Karpas-422 (cell line): ENCODE measurements at regions not wholly inside any gene's neighbourhood (a gene's known extent, or its start where the extent isn't known, plus 50 kb on each side); places are given as distances from the start of the nearest gene placed in this dataset.

Experiments used
- DNase-seq: peaks from one replicate; pipeline ENCODE4 v3.0.0-alpha.2; 2015
- H2AFZ ChIP-seq: fragments of 200-600 bp; sonication (generic); 2 replicates; pipeline ENCODE4 v1.6.1; 2014; ENCODE audit warnings: antibody characterized with exemption, low read length, mixed read lengths
- H3K27ac ChIP-seq: fragments of 200-600 bp; sonication (generic); 2 replicates; pipeline ENCODE4 v1.5.1; 2014; ENCODE audit warnings: mild to moderate bottlenecking, low read length, moderate library complexity
- H3K27me3 ChIP-seq: fragments of 200-600 bp; sonication (generic); 2 replicates; pipeline ENCODE4 v1.6.1; 2014; ENCODE audit warnings: low read length, mixed read lengths
- H3K36me3 ChIP-seq: fragments of 200-600 bp; sonication (generic); 2 replicates; pipeline ENCODE4 v1.6.1; 2014; ENCODE audit warnings: low read length, mixed read lengths; ENCODE audit not compliant: insufficient read depth
- H3K4me1 ChIP-seq: fragments of 200-600 bp; sonication (generic); 2 replicates; pipeline ENCODE4 v1.6.1; 2014; ENCODE audit warnings: mild to moderate bottlenecking, low read length, mixed read lengths
- H3K4me2 ChIP-seq: fragments of 200-600 bp; sonication (generic); 2 replicates; pipeline ENCODE4 v1.6.1; 2014; ENCODE audit warnings: low read length, low read depth, mild to moderate bottlenecking; ENCODE audit not compliant: poor library complexity, severe bottlenecking
- H3K4me3 ChIP-seq: fragments of 200-600 bp; sonication (generic); 2 replicates; pipeline ENCODE4 v1.5.1; 2014; ENCODE audit warnings: mild to moderate bottlenecking, antibody characterized with exemption, low read length, mixed read lengths
- H3K79me2 ChIP-seq: fragments of 200-600 bp; sonication (generic); 2 replicates; pipeline ENCODE4 v1.6.1; 2014; ENCODE audit warnings: mild to moderate bottlenecking, low read length, mixed read lengths
- H3K9ac ChIP-seq: fragments of 200-600 bp; sonication (generic); 2 replicates; pipeline ENCODE4 v1.6.0; 2014; ENCODE audit warnings: low read length
- H3K9me2 ChIP-seq: fragments of 200-600 bp; sonication (generic), shearing (Covaris generic); replicated peaks from 2 replicates; pipeline ENCODE4 v1.6.0; 2014; ENCODE audit warnings: mild to moderate bottlenecking, low read length, moderate library complexity; ENCODE audit not compliant: insufficient read depth
- H3K9me3 ChIP-seq: fragments of 300-700, 200-600 bp; sonication (generic); 2 replicates; pipeline ENCODE4 v1.6.1; 2014; ENCODE audit warnings: low read length, mixed read lengths
- H4K20me1 ChIP-seq: fragments of 200-600 bp; sonication (generic); 2 replicates; pipeline ENCODE4 v1.6.1; 2014; ENCODE audit warnings: mild to moderate bottlenecking, antibody characterized with exemption, low read length, low read depth; ENCODE audit not compliant: insufficient read depth

DNA sequence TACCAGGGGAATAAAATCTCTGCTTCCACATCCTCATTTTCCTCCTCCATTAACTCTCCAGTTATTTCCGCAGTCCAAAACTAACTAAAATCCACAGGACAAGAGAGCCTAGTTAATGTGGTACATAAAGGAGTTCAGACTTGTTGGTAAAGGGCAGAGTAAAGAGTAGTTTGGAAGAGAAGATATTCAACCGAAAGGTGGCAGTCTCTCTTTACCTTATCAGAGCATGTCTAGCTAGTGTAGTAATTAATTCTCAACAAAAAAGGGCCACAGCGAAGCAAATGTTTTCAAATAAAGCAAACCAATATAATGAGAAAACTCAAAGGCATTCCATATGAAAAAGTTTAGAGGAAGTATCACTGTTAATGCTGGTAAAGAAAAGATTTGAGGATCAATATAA lies 286.5 kb downstream of the GLUD2 start:
- H3K4me1 ChIP-seq, result no peaks in the 10 kb centered on the region
- H3K4me3 ChIP-seq, result no peak overlapping the region
- H3K9me3 ChIP-seq, result no peaks in the 10 kb centered on the region
- H3K27me3 ChIP-seq, result no peaks in the 10 kb centered on the region
- H3K9me2 ChIP-seq, result no peaks in the 10 kb centered on the region
- no peak overlapping the region for H3K27ac ChIP-seq
- H3K9ac ChIP-seq, result no peak overlapping the region
- no peak overlapping the region for H2AFZ ChIP-seq
- H4K20me1 ChIP-seq, result no peaks in the 10 kb centered on the region
- no peaks in the 10 kb centered on the region for H3K79me2 ChIP-seq
- H3K4me2 ChIP-seq, result no peak overlapping the region
- no peaks in the 10 kb centered on the region for H3K36me3 ChIP-seq
- peak; percentile 47 for DNase-seq

DNA sequence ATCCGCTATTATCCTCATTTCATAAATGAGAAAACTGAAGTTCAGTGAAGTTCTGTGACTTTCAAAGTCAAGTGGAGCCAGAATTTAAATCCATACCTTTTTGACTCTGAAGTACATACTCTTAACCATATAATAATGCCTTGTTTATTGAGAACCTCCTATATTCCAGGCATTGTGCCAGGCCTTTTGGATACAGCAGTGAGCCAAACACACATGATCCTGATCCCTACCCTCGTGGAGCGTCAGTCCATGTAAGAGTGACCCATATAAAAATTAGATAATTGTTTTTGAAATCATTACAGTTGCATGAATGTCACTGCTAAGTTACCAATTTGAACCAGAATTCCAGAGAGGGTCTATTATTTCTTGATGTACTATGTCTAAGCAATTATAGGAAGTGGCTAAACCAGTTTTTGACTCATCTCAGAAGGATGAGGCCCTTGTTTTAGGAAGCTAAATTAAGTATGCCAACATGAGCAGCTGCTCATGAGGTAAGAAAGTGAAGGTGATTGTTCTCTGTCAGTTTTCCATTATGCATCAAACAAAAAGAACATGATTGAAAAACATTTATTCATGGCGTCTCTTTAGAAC lies 289.5 kb downstream of the GLUD2 start:
- no peaks in the 10 kb centered on the region for H3K79me2 ChIP-seq
- no peak overlapping the region for H2AFZ ChIP-seq
- no peaks in the 10 kb centered on the region for H3K4me1 ChIP-seq
- H3K4me3 ChIP-seq, result no peak overlapping the region
- no peaks in the 10 kb centered on the region for H3K9me3 ChIP-seq
- no peaks in the 10 kb centered on the region for H3K27me3 ChIP-seq
- no peak for DNase-seq
- no peak overlapping the region for H3K9ac ChIP-seq
- H4K20me1 ChIP-seq, result no peaks in the 10 kb centered on the region
- H3K4me2 ChIP-seq, result no peak overlapping the region
- H3K36me3 ChIP-seq, result no peaks in the 10 kb centered on the region
- H3K27ac ChIP-seq, result no peak overlapping the region
- H3K9me2 ChIP-seq, result no peaks in the 10 kb centered on the region

DNA sequence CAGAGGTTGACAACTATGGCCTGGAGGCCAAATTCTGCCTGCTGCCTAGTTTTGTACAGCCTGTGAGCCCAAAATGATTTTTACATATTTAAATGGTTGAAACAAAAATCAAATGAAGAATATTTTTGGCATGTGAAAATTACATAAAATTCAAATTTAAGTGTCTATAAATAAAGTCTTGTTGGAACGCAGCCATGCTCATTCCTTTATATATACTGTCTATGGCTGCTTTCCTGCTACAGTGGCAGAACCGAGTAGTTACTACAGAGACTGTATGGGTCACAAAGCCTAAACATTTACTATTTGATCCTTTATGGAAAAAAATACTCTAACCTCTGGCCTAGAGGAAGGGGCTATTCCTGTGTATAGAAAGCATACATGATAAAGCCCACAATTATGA lies 290.4 kb downstream of the GLUD2 start:
- H3K9ac ChIP-seq, result no peak overlapping the region

DNA sequence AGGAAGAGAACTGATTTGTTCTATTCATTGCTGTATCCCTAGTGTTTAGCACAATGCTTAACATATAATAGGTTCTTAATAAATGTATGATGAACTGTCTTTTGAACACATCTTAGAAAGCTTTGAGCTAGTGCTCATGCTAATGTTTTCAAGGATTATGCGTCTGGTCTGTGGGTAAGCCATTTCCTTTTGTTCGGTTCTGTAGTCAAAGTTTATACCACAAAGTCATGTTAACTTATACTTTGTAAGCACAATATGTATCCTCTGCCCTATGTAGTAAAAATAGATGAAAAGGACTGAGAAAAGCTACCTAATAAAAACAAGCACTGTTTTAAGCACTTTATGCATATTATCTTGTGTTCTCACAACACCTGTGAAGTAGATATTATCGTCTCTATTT lies 301.9 kb downstream of the GLUD2 start:
- H2AFZ ChIP-seq, result no peak overlapping the region
- H3K79me2 ChIP-seq, result no peaks in the 10 kb centered on the region
- H4K20me1 ChIP-seq, result no peaks in the 10 kb centered on the region
- no peaks in the 10 kb centered on the region for H3K9me2 ChIP-seq
- no peak for DNase-seq
- no peaks in the 10 kb centered on the region for H3K9me3 ChIP-seq
- H3K4me2 ChIP-seq, result no peak overlapping the region
- no peak overlapping the region for H3K9ac ChIP-seq
- no peak overlapping the region for H3K4me3 ChIP-seq
- H3K27ac ChIP-seq, result no peak overlapping the region
- H3K36me3 ChIP-seq, result no peaks in the 10 kb centered on the region
- H3K27me3 ChIP-seq, result no peaks in the 10 kb centered on the region
- no peaks in the 10 kb centered on the region for H3K4me1 ChIP-seq

More for the DNA sequence above, 290.4 kb downstream of the GLUD2 start:
- Histone ChIP-seq H3K4me3 (no peak overlapping the region), H3K4me2 (no peak overlapping the region), H3K27me3 (no peaks in the 10 kb centered on the region), H3K4me1 (no peaks in the 10 kb centered on the region), H3K9me2 (no peaks in the 10 kb centered on the region), H4K20me1 (no peaks in the 10 kb centered on the region), H3K36me3 (no peaks in the 10 kb centered on the region), H3K9me3 (no peaks in the 10 kb centered on the region), H2AFZ (no peak overlapping the region), H3K79me2 (no peaks in the 10 kb centered on the region), H3K27ac (no peak overlapping the region)
- no peak for DNase-seq

DNA sequence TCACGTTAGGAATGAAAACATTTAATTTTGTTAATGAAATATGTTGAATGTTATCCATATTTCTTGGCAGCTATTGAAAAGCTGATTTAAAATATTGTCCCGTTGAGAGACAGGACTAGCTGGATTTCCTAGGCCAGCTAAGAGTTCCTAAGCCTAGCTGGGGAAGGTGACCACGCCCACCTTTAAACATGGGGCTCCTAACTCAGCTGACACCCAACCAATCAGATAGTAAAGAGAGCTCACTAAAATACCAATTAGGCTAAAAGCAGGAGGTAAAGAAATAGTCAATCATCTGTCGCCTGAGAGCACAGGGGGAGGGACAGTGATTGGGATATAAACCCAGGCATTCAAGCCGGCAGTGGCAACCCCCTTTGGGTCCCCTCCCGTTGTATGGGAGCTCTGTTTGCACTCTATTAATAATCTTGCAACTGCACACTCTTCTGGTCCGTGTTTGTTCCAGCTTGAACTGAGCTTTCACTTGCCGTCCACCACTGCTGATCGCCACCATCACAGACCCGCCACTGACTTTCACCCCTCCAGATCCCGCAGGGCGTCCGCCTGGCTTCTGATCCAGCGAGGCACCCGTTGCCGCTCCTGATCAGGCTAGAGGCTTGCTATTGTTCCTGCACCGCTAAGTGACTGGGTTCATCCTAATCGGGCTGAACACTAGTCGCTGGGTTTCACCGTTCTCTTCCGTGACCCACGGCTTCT lies 308.9 kb downstream of the GLUD2 start:
- H3K4me2 ChIP-seq, result no peak overlapping the region
- H2AFZ ChIP-seq, result no peak overlapping the region
- DNase-seq, result no peak
- H3K9me3 ChIP-seq, result 0 out of 2 replicates have a peak, but pooled peaks cover 4% of the 10 kb centered on the region
- no peaks in the 10 kb centered on the region for H3K9me2 ChIP-seq
- H4K20me1 ChIP-seq, result no peaks in the 10 kb centered on the region
- H3K27ac ChIP-seq, result no peak overlapping the region
- no peaks in the 10 kb centered on the region for H3K4me1 ChIP-seq
- no peaks in the 10 kb centered on the region for H3K36me3 ChIP-seq
- H3K4me3 ChIP-seq, result no peak overlapping the region
- H3K79me2 ChIP-seq, result no peaks in the 10 kb centered on the region
- no peak overlapping the region for H3K9ac ChIP-seq
- H3K27me3 ChIP-seq, result no peaks in the 10 kb centered on the region

DNA sequence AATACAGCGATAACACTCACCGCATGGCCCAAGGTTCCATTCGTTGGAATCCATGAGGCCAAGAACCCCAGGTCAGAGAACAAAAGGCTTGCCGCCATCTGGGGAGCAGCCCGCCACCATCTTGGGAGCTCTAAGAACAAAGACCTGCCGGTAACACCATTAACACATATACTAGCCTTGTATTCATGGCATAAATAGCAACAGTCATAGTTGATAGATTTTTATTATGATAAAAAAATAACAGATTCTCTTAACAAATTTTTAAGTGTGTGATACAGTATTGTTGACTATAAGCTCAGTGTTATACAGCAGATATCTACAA lies 309.4 kb downstream of the GLUD2 start:
- DNase-seq, result no peak
- Histone ChIP-seq H3K9ac (no peak overlapping the region), H3K4me2 (no peak overlapping the region), H3K9me3 (0 out of 2 replicates have a peak, but pooled peaks cover 4% of the 10 kb centered on the region), H3K9me2 (no peaks in the 10 kb centered on the region), H3K27me3 (no peaks in the 10 kb centered on the region), H4K20me1 (no peaks in the 10 kb centered on the region), H2AFZ (no peak overlapping the region), H3K36me3 (no peaks in the 10 kb centered on the region), H3K4me3 (no peak overlapping the region), H3K79me2 (no peaks in the 10 kb centered on the region), H3K27ac (no peak overlapping the region), H3K4me1 (no peaks in the 10 kb centered on the region)

DNA sequence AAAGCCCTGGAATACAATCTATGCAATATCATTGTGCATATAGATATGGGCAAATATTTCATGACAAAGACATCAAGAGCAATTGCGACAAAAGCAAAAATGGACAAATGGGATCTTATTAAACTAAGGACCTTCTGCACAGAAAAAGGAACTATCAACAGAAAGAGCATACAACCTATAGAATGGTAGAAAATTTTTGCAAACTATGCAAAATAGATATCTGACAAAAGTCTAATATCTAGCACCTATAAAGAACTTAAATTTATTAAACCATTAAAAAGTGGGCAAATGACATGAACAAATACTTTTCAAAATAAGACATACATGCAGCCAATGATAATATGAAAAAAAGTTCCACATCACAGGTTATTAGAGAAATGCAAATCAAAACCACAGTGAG lies 312.9 kb downstream of the GLUD2 start:
- no peaks in the 10 kb centered on the region for H3K79me2 ChIP-seq
- no peaks in the 10 kb centered on the region for H4K20me1 ChIP-seq
- no peak for DNase-seq
- H3K4me1 ChIP-seq, result no peaks in the 10 kb centered on the region
- H3K9me3 ChIP-seq, result 0 out of 2 replicates have a peak, but pooled peaks cover 4% of the 10 kb centered on the region
- no peaks in the 10 kb centered on the region for H3K9me2 ChIP-seq
- H3K36me3 ChIP-seq, result no peaks in the 10 kb centered on the region
- H3K4me2 ChIP-seq, result no peak overlapping the region
- H3K27ac ChIP-seq, result no peak overlapping the region
- H3K27me3 ChIP-seq, result no peaks in the 10 kb centered on the region
- H3K9ac ChIP-seq, result no peak overlapping the region
- H3K4me3 ChIP-seq, result no peak overlapping the region
- no peak overlapping the region for H2AFZ ChIP-seq

DNA sequence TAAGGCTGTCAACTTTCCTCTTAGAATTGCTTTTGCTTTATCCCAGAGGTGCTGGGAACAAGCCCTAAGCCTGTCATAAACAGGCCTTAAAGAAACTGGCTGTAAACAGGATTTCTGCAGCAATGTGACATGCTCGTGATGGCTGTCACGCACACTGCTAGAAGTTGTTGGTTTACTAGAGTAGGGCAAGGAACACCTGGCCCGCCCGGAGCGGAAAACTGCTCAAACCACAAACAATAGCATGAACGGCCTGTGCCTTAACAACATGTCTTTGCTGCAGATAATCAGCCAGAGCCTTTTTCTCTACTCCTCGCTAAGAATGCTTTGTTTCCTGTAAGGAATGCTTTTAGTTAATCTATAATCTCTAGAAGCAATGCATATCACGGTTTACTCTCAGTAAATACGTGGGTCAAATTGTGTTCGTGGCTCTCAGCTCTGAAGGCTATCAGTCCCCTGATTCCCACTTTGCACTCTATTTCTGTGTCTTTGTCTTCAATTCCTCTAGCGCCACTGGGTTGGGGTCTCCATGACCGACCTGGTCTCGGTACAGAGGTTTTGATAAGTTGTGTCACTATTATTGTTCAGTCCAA lies 318.3 kb downstream of the GLUD2 start:
- H3K27ac ChIP-seq, result no peak overlapping the region
- H4K20me1 ChIP-seq, result no peaks in the 10 kb centered on the region
- no peak overlapping the region for H3K4me3 ChIP-seq
- no peak for DNase-seq
- no peaks in the 10 kb centered on the region for H3K9me2 ChIP-seq
- no peak overlapping the region for H3K4me2 ChIP-seq
- no peaks in the 10 kb centered on the region for H3K79me2 ChIP-seq
- no peaks in the 10 kb centered on the region for H3K36me3 ChIP-seq
- peaks cover 10% of the 10 kb centered on the region; the same call in 1 of the 2 replicates for H3K9me3 ChIP-seq
- H2AFZ ChIP-seq, result no peak overlapping the region
- H3K9ac ChIP-seq, result no peak overlapping the region
- H3K4me1 ChIP-seq, result no peaks in the 10 kb centered on the region
- no peaks in the 10 kb centered on the region for H3K27me3 ChIP-seq
